KBM-7 (cell line): ENCODE measurements at regions not wholly inside any gene's neighbourhood (a gene's known extent, or its start where the extent isn't known, plus 50 kb on each side); places are given as distances from the start of the nearest gene placed in this dataset.
"Not testable (repeated sequence)": the region's sequence is repeated elsewhere in the genome, so short reads cannot be mapped to it uniquely, and the experiment has no call there.

Source experiments
- DNase-seq: peaks from one replicate; pipeline ENCODE4 v3.0.0-alpha.2; 2015
- in situ Hi-C: fragments of 300-500 bp; cut with MboI; formaldehyde crosslinking; loops from 2 replicates; pipeline ENCODE4 v1.14.3; 2020; ENCODE audit warnings: low sequenced_read_pairs, low pct_unique_long_range_greater_than_20kb, mixed read lengths

GRCh38 chr7:131646203-131646602 lies 89.8 kb upstream of the PODXL start:
- DNase-seq = no peak
- in situ Hi-C loops = no loop called here

- in situ Hi-C loops = no loop called here
- DNase-seq = no peak
Measured at GRCh38 chr7:131642429-131642828, 86.0 kb upstream of the PODXL start.

DNA sequence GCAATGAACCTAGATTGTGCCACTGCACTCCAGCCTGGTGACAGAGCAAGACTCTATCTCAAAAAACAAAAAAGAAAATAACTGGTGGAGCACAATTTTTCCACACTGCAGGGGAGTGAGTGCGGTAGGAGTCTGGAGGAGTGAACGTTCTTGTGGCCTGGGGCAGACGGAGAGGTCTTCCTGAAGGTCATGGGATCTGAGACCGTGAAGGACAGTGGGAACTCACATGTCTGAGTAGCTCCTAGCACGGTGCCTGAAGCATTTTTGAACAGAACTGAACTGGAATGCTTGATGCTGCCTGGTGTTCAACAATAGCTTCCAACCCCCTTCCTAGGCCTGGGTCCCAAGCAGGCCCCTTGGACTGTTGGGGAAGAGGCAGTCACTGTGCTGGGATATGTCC lies 84.3 kb upstream of the PODXL start:
- no peak for DNase-seq
- in situ Hi-C loops = no loop called here

GRCh38 chr7:131638641-131639430 lies 82.4 kb upstream of the PODXL start:
- in situ Hi-C loops = no loop called here

GRCh38 chr7:131637859-131638258 lies 81.4 kb upstream of the PODXL start:
- in situ Hi-C loops = no loop called here
- DNase-seq = no peak

More at GRCh38 chr7:131638641-131639430, 82.4 kb upstream of the PODXL start:
- DNase-seq = no peak

DNA sequence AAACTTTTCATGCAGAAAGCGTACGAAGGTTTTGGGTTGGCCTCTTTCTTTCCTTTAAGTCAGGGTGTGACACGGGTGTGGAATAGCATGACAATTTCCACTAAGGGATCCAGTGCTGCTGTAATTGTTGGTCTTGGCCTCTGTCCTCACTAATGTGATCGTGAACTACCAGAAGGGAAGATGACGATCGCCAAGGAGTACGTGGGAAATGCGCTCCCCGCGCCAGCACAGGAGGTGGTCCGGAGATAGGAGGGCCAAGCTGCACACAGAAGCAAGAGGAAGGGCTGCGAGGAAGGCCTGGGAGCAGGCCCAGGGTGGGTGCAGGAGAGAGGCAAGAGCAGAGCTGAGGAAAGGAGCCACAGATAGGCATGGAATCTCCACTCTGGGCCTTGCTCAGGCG lies 79.7 kb upstream of the PODXL start:
- in situ Hi-C loops = no loop called here
- DNase-seq = no peak

DNA sequence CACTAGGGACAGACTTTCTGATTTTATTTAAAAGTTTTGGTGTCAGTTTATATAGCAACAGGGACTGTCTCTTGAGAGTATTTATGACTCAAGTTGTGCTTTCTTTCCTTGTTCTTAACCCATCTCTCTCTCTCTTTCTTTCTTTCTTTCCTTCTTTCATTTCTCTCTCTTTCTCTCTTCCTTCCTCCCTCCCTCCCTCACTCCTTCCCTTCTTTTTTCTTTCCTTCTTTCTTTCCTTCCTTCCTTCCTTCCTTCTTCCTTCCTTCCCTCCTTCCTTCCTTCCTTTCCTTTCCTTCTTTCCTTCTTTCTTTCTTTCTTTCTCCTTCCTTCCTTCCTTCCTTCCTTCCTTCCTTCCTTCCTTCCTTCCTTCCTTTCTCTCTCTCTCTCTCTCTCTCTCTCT lies 77.8 kb upstream of the PODXL start:
- DNase-seq, in situ Hi-C loops: not testable (repeated sequence)

- DNase-seq = no peak
- in situ Hi-C loops = no loop called here
Measured at GRCh38 chr7:131633342-131633843, 77.0 kb upstream of the PODXL start.

GRCh38 chr7:131630427-131630826 lies 74.0 kb upstream of the PODXL start:
- in situ Hi-C loops = no loop called here
- DNase-seq = no peak

DNA sequence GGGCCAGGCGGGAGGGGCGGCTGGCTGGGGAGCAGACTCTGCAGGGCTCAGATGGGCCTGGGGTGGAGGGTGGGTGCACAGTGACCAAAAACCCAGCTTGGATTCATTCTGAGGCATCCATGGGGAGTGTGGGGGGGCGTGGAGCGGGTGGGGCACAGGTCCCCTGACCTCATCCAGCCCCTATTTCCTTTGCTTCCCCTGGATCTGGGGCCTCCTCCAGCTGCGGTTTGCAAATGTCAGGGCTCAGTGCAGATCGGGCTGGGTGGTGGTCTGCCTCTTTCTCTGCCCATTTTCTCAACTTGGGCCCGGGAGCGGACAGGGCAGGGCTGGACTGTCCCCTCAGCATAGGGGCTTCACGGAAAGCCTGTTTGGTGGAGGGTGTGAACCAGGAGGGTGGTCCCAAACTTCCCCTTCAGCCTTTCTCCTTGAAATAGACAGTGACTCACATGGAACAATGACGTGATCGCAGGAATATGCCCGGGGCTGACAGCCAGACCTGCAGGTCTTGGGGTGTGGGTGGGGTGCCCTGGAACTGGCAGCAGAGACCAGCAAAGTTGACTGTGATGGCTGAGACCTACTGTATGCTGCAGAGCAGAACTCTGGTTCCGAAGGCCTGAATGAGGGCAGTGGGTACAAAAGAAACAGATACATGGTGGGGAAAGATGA lies 72.9 kb upstream of the PODXL start:
- in situ Hi-C loops = no loop called here
- no peak for DNase-seq

- in situ Hi-C loops = no loop called here
- no peak for DNase-seq
Measured at GRCh38 chr7:131628634-131629033, 72.2 kb upstream of the PODXL start.

GRCh38 chr7:131627735-131628190 lies 71.3 kb upstream of the PODXL start:
- in situ Hi-C loops = no loop called here
- DNase-seq = no peak

DNA sequence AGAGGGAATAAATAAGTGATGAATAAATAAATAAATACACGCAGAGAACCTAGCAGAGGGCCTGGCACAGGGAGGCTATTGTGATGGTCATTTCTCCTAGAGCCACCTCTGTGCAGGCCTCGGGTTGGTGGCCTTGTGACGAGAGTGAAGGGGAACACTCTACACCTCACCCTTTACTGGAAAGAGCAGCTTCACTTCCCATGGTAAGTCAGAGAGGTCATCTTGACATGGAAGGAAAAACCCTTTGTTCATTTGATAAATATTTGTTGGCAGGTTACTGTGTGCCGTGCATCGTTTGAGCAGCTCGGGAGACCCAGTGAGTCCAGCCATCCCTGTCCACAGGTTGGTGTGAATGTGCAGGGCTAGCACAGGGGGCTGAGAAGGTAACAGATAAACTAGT lies 70.2 kb upstream of the PODXL start:
- DNase-seq = no peak
- in situ Hi-C loops = no loop called here

GRCh38 chr7:131625817-131626372 lies 69.5 kb upstream of the PODXL start:
- in situ Hi-C loops = no loop called here
- no peak for DNase-seq

DNA sequence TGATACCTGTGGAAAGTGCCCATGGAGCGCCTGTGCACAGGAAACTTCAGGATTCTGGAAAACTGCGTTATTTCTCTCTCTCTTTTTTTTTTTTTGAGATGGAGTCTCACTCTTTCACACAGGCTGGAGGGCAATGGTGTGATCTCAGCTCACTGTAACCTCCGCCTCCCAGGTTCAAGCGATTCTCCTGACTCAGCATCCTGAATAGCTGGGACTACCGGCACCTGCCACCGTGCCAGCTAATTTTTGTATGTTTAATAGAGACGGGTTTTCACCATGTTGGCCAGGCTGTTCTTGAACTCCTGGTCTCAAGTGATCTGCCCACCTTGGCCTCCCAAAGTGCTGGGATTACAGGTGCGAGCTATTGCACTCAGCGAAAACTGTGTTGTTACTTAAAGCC lies 68.9 kb upstream of the PODXL start:
- DNase-seq, in situ Hi-C loops: not testable (repeated sequence)

- in situ Hi-C loops = no loop called here
Measured at GRCh38 chr7:131624536-131624935, 68.1 kb upstream of the PODXL start.

GRCh38 chr7:131623154-131623553 lies 66.7 kb upstream of the PODXL start:
- no peak for DNase-seq
- in situ Hi-C loops = no loop called here

More at GRCh38 chr7:131624536-131624935, 68.1 kb upstream of the PODXL start:
- no peak for DNase-seq

- in situ Hi-C loops = no loop called here
- DNase-seq = no peak
Measured at GRCh38 chr7:131621652-131622051, 65.2 kb upstream of the PODXL start.

GRCh38 chr7:131620673-131621609 lies 64.5 kb upstream of the PODXL start:
- in situ Hi-C loops = no loop called here
- no peak for DNase-seq
